ENCODE measurements at regions not wholly inside any gene's neighbourhood (a gene's known extent, or its start where the extent isn't known, plus 50 kb on each side); places are given as distances from the start of the nearest gene placed in this dataset.
"Not testable (repeated sequence)": the region's sequence is repeated elsewhere in the genome, so short reads cannot be mapped to it uniquely, and the experiment has no call there.

DNA sequence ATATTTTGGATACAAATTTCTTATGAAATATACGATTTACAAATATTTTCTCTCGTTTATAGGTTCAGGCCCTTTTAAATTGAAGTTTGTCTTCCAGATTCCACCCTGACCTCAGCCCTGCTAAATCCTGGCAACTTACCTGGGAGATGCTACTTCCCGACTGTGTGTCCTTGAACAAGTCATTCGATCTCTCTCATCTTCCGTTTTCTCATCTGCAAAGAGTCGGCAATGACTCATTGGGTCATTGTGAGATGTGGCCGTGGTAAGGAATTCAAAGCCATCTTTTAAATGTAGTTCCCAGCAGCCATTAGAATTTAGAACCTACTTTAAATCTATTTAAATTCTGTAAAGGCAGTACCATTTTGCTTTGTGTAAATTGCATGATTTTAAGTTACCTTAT lies 72.5 kb downstream of the LHX2 start:
- DNase-seq = no peak

DNA sequence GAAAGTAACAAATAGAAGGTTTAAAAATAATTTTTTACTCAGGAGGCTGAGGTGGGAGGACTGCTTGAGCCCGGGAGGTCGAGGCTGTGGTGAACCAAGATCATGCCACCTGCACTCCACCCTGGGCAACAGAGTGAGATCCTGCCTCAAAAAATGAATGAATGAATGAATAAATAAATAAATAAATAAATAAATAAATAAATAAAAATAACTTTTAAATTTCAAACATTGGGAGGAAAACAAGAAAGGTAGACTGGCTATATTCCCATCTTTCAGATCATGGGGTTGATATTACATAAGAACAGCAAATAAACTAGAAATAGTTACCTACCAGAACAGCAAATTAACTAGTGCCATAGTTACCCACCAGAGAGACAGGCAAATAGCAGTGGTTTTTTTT lies 75.7 kb downstream of the LHX2 start:
- no peak for DNase-seq

DNA sequence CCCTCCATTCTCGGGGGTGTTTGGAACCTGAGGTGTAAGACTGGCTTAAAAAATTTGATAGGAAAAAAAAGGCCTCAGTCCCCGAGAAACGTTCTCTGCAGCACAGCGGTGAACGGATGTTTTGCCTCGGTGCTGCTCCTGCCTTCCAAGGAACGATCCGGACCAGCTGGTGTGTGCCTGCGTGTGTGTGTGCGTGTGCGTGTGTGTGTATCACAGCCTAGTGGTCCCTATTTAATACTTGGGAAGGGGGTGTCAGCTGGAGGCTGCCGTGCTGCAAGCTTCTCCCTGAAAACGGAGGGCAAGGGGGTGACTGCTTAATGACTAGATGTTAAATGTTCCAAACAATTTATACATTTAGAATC lies 76.9 kb downstream of the LHX2 start:
- DNase-seq = peak; percentile 60

DNA sequence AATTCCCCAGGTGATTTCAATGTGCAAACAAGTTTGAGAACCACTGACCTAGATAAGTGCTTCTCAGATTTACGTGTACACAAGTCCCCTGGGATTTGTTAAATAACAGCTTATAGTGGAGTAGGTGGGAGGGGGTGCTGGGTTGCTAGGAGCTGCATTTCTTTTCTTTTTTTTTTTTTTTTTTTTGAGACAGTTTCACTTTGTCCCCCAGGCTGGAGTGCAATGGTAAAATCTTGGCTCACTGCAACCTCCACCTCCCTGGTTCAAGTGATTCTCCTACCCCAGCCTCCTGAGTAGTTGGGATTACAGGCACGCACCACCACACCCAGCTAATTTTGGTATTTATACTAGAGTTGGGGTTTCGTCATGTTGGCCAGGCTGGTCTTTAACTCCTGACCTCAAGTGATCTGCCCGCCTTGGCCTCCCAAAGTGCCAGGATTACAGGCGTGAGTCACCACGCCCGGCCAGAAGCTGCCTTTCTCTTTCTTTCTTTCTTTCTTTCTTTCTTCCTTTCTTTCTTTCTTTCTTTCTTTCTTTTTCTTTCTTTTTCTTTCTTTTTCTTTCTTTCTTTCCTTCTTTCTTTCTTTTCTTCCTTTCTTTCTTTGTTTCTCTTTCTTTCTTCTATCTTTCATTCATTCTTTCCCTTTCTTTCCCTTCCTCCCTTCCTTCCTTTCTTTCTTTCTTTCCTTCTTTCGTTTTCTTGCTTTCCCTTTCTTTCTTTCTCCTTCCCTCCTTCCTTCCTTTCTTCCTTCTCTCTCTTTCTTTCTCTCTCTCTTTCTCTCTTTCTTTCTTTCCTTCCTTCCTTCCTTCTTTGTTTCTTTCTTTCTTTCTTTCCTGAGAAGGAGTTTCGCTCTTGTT lies 78.3 kb downstream of the LHX2 start:
- DNase-seq = not testable (repeated sequence)

DNA sequence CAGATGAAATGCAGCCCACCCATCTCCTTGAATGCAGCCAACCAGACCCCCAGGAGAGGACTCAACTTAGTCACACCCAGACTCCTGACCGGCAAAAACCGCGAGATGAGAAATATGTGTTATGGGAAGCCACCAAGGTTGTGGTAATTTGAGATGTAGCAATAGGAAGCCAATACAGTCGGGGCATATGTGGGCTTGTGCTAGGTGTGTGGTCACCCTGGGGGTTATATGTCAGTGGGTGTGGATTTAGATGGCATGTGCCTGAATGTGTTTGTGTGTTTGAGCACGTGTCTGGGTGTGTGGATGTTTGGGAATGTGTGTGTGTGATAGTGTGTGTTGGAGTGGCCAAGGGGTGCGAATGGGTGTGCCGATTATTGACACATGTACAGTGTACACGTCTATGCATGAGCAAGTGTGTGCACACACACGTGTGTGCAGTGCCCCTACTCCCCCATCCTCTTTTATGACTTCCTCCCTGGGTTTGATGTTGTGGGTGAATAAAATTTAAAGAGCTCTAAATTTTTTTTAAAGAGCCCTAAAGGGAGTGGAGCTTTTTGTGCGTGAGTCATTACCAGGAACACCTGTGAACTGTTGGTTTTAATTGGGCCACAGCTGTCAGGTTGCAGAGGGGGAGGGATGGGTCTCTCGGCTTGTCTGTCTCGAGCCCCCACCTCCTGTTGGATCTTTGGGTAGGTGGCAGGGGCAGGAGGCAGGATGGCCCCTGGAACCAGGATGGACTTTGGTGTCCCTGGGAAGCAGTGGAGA lies 86.8 kb downstream of the LHX2 start:
- no peak for DNase-seq

DNA sequence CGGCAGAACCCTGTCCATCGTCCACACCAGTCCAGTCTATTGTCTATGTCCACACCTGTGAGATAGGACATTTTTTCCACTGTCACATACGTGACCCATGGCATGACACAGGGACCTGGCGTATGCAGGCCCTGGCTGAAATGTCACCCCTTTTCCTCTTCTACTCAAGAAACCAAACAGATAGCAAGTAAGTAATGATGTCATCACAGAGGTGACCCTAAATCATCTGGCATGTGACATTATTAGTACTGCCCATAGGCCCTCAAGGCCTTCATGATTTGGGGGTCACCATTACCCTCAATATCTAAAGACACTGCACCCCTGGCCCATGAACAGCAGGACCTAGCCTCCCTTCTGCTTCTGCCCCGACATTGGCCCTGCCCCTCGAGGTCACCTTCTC lies 88.3 kb downstream of the LHX2 start:
- no peak for DNase-seq

DNA sequence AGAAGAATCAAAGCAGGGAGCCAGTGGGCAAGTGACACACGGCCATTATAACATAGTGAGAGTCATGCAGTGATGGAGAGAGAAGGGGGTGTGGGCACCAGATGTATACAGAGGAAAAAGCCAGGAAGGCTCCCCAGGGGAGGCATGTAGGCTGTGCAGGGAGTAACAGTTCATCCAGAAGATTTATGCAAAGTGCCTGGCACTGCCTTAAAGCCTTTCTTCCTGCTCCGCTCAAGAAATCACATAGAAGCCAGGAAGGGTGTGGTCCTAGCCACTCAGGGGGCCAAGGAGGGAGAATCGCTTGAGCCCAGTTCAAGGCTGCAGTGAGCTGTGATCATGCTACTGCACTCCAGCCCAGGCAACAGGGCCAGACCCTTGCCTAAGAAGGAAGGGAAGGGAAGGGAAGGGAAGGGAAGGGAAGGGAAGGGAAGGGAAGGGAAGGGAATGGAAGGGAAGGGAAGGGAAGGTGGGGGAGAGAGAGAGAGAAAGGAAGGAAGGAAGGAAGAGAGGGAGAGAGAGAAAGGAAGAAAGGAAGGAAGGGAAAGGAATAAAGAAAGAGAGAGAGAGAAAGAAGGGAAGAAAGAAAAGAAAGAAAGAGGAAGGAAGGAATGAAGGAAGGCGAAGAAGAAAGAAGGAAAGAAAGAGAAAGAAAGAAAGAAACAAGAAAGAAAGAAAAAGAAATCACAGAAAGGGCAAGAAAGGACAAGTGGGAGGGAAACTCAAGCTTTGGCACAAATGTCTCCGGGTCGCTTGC lies 89.8 kb downstream of the LHX2 start:
- no peak for DNase-seq

DNA sequence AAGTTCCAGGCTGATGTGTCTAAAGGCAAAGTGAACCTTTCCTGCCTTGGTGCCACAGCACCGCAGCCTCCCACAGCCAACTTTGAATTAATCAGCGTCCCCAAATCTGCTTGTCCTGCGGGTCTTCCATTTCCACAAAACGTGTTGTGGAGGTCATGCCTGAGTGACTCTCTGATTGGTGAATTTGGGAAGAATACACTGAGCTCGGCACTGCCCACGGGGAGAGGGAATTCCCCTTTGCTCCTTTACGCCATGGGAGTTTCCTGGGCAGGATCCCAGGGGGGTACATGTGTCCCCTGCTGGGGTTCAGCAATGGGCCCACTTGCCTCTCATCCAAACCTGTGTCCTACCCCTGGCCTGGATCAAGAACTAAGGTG lies 90.4 kb downstream of the LHX2 start:
- DNase-seq = no peak

DNA sequence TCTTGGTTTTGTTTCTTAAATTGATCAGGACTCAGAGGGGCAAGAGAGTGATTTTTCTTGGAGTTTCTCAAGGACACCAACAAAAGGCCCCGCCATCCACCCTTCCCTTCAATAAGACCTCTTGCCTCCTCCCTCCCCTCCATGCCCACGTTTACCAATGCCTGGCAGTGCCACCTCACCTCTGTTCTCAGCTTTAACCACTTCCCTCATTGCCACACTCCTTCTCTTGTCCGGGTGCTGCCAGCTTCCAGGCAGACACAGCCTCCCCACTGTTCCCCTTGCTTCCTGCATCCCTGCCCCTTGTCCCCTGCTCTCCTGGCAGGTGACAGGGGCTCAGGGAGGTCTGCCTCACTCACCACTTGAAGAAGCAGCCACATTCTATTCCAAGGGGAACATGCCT lies 90.8 kb downstream of the LHX2 start:
- no peak for DNase-seq

DNA sequence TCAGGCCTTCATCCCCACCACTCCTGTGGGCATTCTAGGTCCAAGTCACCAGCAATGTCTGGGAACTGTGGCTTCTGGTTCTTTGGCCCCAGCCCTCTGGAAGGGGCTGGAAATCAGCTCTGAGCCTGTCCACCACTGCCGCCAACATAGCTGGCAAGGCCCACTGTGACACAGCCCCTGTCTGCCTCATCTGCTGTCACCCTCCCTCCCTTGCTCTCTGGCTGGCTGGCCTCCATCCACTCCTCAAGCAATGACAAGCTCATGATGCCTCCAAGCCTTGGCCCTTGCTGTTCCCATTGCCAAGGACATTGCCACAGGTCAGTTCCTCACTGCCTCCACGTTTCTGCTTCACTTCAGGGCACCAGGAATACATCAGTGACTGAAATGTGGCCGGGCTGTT lies 93.7 kb downstream of the LHX2 start:
- DNase-seq = no peak

DNA sequence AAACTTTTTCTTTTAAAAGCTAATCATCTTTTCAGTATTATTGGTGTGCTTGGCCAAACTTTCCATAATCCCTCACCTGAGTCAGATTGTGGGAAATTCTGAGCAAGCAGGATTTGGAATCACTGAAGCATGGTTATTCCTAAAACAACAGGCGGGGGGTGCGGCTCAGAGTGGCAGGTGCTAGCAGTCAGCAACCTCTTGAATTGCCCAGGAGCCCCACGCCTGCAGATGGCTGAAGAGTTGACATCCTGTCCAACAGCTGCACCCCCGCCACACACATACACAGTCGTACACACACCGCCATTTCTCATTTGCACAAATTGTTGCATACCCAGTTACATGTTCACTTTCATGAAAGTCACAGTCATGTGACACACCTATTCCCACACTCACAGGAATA lies 96.6 kb downstream of the LHX2 start:
- DNase-seq = no peak

DNA sequence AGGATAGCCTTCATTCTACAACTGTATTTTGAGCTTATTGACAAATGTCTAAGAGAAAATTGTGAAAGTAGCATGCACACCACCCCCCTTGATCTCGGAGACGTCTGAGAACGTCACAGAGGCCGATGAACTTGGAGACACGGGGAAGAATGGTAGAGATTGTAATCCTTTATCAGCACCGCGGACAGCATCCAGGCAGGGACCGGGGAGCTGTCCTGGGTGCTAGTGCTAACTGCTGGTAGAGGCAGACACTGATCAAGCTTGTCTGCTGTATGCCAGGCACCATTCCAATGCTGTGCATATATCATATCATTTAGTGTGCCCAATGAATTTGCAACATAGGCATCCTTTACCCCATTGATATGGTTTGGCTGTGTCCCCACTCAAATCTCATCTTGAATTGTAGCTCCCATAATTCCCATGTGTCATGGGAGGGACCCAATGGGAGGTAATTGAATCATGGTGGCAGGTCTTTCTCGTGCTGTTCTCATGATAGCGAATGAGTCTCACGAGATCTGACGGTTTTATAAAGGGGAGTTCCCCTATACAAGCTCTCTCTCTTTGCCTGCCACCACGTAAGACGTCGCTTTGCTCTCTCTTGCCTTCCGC lies 98.8 kb downstream of the LHX2 start:
- no peak for DNase-seq

DNA sequence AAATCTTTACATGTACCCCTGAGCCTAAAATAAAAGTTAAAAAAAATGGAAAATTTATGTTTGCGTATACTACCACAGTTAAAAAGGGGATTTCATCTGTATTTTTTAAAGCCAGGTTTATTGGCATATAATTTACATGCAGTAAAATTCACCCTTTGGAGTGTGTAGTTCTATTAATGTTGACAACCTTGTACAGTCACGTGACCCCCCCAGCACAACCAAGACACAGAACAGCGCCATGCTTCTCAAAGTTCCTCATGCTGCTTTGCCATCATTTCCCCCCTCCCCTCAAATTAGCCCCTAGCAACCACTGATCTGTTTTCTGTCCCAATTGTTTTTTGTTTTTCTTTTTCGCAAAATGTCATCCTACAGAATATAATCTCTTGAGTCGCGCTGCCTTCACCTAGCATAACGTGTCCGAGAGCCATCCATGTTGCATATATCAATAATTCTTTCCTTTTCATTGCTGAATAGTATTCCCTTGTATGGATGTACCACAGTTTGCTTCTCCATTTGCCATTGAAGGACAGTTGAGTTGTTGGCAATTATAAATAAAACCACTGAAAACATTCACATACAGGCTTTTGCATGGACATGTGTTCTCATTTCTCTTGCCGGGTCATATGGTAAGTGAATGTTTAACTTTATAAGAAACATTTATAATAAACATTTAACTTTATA lies 105.3 kb downstream of the LHX2 start:
- no peak for DNase-seq

DNA sequence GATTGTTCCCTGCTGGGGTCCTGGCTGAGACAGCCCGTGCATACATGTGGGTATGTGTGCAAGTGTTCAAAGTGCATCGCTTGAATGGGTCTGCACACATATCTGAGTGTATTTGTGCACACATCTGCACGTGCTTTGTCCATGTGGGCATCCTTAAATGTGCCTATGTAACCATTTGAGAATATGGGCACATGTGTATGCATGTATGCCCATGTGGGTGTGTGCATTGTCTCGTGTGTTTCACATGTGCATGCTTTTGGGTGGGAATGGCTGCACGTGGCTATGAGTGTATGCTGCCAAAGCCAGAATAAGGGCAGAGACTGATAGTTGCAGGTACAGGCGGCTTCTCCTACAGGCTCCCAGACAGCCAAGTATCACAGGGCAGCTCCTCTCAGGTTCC lies 107.3 kb downstream of the LHX2 start:
- DNase-seq = no peak

DNA sequence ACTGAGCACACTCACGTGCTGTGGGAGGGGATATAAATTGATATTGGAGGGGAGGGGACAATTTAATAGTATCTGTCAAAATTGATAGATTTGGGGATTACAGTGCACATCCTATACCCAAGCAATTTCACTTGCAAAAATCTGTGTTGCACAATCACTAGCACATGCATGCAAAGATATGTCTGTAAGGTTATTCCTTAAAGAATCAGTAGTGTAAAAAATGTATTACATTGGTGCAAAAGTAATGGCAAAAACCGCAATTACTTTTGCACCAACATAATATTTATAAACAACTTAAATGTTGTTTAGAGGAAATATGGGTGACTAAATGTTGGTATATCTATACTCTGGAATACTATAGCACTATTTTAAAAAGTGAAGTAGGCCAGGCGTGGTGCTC lies 108.7 kb downstream of the LHX2 start:
- DNase-seq = no peak

DNA sequence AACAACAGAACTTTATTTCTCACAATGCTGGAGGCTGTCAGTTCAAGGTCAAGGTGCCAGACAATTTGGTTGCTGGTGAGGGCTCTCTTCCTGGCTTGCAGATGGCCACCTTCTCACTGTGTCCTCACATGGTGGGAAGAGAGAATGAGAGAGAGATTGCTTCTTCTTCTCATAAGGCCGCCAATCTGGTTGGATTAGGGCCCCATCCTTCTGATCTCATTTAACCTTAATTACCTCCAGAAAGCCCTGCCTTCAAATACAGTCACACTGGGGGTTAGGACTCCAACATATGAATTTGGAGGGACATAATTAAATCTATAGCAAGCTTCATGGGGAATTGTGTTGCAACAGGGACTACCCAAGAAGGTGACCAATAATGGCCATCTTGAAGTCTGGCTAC lies 110.2 kb downstream of the LHX2 start:
- no peak for DNase-seq

DNA sequence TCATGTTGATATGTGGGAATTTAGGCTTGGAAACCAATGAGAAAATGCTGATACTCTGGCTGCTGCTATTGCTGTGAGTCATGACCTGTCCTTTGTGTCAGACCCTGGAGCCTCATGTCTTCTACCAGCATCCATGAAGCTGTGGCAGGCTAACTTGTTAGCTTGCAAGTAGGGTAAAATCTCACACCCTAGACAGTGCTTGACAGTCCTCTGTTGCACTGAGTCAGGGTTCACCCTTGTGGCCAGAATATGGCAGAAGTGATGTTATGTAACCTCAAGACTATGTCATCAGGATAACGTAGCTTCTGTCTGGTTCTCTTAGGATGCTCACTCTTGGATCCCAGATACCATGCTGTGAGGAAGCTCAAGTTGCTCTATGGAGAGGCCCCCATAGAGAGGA lies 110.8 kb downstream of the LHX2 start:
- DNase-seq = no peak

DNA sequence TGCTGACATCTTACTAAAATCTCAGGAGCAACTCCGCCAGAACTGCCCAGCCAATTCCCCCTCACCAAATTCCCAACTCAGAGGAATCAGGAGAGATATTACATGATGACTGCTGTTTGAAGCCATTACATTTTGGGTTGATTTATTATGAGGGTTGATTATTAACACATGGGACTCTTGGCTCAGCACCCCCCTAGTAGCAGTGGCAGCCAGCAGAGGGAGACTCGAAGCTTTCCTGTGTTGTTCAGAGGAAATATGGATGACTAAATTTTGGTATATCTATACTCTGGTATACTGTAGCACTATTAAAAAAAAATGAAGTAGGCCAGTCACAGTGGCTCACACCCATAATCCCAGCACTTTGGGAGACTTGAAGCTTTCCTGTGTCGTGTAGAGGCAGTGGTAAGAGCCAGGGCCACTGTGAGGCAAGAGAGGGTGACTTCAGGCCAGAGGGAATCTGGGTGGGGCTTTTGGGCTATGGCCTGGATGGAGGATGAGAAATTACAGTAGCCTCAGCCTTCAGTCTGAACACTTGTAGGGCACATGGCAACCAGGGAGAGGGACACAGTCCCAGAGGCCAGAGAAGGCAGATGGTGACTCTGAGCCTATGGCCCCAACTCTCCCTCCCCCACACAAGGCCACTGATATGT lies 111.4 kb downstream of the LHX2 start:
- DNase-seq = no peak

DNA sequence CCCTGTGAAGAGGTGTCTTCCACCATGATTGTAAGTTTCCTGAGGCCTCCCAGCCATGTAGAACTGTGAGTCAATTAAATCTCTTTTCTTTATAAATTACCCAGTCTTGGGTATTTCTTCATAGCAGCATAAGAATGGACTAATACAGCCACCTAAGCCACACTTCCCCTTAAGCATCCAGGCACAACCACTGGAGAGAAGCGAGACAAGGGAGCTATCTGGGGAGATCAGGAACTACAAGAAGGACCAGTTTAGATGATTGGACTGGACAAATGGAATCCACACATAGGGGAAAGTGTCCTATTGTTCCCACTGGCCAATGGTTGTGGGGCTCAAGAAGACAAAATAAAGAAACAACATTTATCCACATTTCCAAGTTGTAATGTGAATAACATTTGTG lies 112.1 kb downstream of the LHX2 start:
- not testable (repeated sequence) for DNase-seq

DNA sequence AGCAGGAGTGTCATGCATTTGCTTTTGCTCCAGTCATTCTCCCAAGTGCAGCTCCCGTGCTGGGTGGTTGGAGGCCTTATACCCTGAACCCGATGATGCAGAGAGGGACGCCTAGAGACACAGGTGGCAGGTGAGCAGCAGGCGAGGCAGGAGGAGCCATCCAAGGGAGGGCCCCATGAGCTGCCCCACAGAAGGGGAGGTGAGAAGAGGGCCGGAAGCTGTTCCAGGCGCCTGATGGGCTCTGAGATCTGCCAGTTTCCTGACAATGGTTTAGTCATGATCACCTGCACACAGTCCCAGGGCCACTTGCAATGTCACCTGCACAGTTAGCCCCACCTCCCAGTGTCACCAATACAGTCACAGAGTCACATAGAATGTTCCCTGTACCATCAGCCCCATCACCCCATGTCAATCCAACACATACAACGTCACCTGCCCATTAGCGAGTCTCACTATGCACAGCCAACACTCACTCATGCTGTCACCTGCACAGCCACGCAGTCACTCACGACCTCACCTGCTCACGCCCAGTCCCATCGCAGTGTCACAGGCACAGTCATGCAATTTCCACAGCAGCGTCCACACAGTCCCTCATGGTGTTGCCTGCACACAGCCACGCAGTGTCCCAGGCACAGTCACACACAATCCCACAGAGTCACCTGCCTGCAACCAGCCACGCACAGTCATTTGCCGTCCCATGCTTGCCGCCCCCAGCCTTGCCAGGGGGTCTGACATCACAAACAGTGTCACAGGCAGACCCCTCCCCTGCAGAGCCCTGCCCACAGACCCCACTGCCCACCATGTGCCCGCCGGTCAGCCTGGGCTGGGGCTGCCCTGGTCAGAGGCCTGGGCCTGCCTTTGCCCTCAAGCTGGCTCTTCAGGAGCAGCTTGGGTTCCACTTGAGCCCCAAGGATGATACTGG lies 113.4 kb downstream of the LHX2 start:
- DNase-seq = no peak

DNA sequence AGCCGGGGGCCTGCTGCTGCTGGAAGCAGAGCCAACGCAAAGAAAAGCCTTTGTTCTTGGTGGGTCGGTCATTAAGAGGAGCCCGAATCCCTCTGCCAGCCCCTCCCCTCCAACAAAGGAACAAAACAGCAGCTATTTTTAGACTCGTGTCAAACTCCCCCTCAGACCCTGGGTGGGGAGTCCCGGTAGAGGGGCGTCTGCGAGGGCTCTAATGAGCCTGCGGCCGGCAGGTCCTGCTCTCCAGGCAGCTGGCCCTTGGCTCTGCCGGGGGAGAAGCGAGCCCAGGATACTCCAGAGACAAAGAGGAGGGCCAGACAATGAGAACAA lies 114.0 kb downstream of the LHX2 start:
- no peak for DNase-seq

Data from occipital lobe (tissue), 1 donor.